ENCODE measurements at regions not wholly inside any gene's neighbourhood (a gene's known extent, or its start where the extent isn't known, plus 50 kb on each side); places are given as distances from the start of the nearest gene placed in this dataset.

- H3K4me3 Mint-ChIP-seq (ENCODE audit: unreplicated experiment) = no peak overlapping the region
- H3K27ac Mint-ChIP-seq (ENCODE audit: unreplicated experiment) = no peak overlapping the region
- H3K27me3 Mint-ChIP-seq (ENCODE audit: unreplicated experiment) = peaks cover 7% of the 10 kb centered on the region
- H3K4me1 Mint-ChIP-seq (ENCODE audit: unreplicated experiment) = no peaks in the 10 kb centered on the region
- no peak for TF ChIP-seq CTCF (IDR thresholded peaks at IDR 0.05)
- no peaks in the 10 kb centered on the region for H3K9me3 Mint-ChIP-seq (ENCODE audit: unreplicated experiment)
- DNase-seq (ENCODE audit: extremely low spot score, unreplicated experiment) = no peak
- no peaks in the 10 kb centered on the region for H3K36me3 Mint-ChIP-seq (ENCODE audit: unreplicated experiment)
Measured at GRCh38 chr12:74917743-74918142, 291.9 kb downstream of the KCNC2 start.

GRCh38 chr12:74918291-74918690 is 291.3 kb downstream of the KCNC2 start:
- TF ChIP-seq CTCF (IDR thresholded peaks at IDR 0.05) = no peak
- DNase-seq (ENCODE audit: extremely low spot score, unreplicated experiment) = no peak
- Mint-ChIP-seq H3K9me3 (ENCODE audit: unreplicated experiment) (no peaks in the 10 kb centered on the region), H3K27me3 (ENCODE audit: unreplicated experiment) (peaks cover 7% of the 10 kb centered on the region), H3K27ac (ENCODE audit: unreplicated experiment) (no peak overlapping the region), H3K4me1 (ENCODE audit: unreplicated experiment) (no peaks in the 10 kb centered on the region), H3K36me3 (ENCODE audit: unreplicated experiment) (no peaks in the 10 kb centered on the region), H3K4me3 (ENCODE audit: unreplicated experiment) (no peak overlapping the region)

GRCh38 chr12:74922117-74922516 is 287.5 kb downstream of the KCNC2 start:
- TF ChIP-seq CTCF (IDR thresholded peaks at IDR 0.05) = no peak
- DNase-seq (ENCODE audit: extremely low spot score, unreplicated experiment) = no peak
- no peaks in the 10 kb centered on the region for H3K4me1 Mint-ChIP-seq (ENCODE audit: unreplicated experiment)
- H3K27ac Mint-ChIP-seq (ENCODE audit: unreplicated experiment) = no peak overlapping the region
- H3K27me3 Mint-ChIP-seq (ENCODE audit: unreplicated experiment) = peaks cover 3% of the 10 kb centered on the region
- no peaks in the 10 kb centered on the region for H3K9me3 Mint-ChIP-seq (ENCODE audit: unreplicated experiment)
- H3K36me3 Mint-ChIP-seq (ENCODE audit: unreplicated experiment) = no peaks in the 10 kb centered on the region
- no peak overlapping the region for H3K4me3 Mint-ChIP-seq (ENCODE audit: unreplicated experiment)

DNA sequence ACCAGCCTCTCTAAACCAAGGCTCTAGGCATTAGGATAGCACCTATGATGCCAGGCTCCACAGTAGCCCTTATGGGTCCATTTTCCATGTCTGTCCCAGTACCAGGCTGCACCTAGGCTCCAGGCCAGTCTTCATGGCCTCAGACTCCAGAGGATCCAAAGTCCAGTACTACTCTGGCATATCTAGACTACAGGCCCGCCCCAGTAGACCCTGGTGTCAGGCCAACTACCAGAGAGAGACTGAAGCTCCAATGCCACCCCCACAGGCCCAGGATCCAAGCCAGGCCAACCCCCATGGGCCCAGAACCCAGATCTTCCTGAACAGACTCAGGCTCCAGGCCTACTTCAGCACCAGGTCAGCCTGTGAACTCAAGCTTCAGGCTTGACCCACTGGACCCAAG is 287.0 kb downstream of the KCNC2 start:
- TF ChIP-seq CTCF (IDR thresholded peaks at IDR 0.05) = no peak
- no peak for DNase-seq (ENCODE audit: extremely low spot score, unreplicated experiment)
- Mint-ChIP-seq H3K36me3 (ENCODE audit: unreplicated experiment) (no peaks in the 10 kb centered on the region), H3K27me3 (ENCODE audit: unreplicated experiment) (peaks cover 6% of the 10 kb centered on the region), H3K4me1 (ENCODE audit: unreplicated experiment) (no peaks in the 10 kb centered on the region), H3K27ac (ENCODE audit: unreplicated experiment) (no peak overlapping the region), H3K9me3 (ENCODE audit: unreplicated experiment) (no peaks in the 10 kb centered on the region), H3K4me3 (ENCODE audit: unreplicated experiment) (no peak overlapping the region)

DNA sequence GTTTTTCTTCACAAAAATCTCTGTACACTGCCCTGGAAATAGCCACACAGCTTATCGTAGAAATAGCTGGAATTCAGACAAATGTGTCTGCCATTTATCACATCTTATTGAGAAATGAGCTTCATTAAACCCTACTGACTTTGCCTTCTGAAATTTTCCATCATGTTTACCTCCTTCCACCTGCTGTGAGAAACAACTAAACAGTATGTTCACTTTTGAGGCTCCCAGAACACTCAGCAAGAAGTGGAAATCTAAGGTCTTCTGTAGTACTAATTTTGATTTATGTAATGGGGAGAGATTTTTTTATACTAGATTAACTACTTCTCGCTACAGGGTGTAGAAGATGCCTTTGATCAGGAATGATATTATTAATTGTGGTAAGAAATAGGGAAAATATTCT is 268.0 kb downstream of the KCNC2 start:
- Mint-ChIP-seq H3K4me1 (ENCODE audit: unreplicated experiment) (no peaks in the 10 kb centered on the region), H3K9me3 (ENCODE audit: unreplicated experiment) (no peaks in the 10 kb centered on the region), H3K27ac (ENCODE audit: unreplicated experiment) (no peak overlapping the region), H3K36me3 (ENCODE audit: unreplicated experiment) (no peaks in the 10 kb centered on the region), H3K27me3 (ENCODE audit: unreplicated experiment) (peaks cover 17% of the 10 kb centered on the region), H3K4me3 (ENCODE audit: unreplicated experiment) (no peak overlapping the region)
- TF ChIP-seq CTCF (IDR thresholded peaks at IDR 0.05) = no peak
- no peak for DNase-seq (ENCODE audit: extremely low spot score, unreplicated experiment)
